Heart right ventricle (tissue), 16 donors: ENCODE measurements at regions not wholly inside any gene's neighbourhood (a gene's known extent, or its start where the extent isn't known, plus 50 kb on each side); places are given as distances from the start of the nearest gene placed in this dataset.
"Not testable (repeated sequence)": the region's sequence is repeated elsewhere in the genome, so short reads cannot be mapped to it uniquely, and the experiment has no call there.

ENCODE experiments used
- ATAC-seq, 8 donors: fragments of 200-7000 bp; cut with Tn5 transposase; one replicate each; pipeline ENCODE4 v1.9.1; 2020; ENCODE audit warnings: mild to moderate bottlenecking in 8 of 8, moderate library complexity in 8 of 8, moderate number of reproducible peaks in 1 of 8
- DNase-seq, 2 donors: peaks; one replicate each; pipeline ENCODE4 v3.0.0-alpha.2; 2020
- H3K27ac ChIP-seq, 10 donors: fragments of 200-600 bp; sonication (generic) in 2 of 10; one replicate each; pipeline versions ENCODE4 v1.5.0 to v1.8.0; 2020 to 2022; ENCODE audit warnings: mild to moderate bottlenecking in 3 of 10
- H3K27me3 ChIP-seq, 7 donors: fragments of 200-600 bp; one replicate each; pipeline ENCODE4 v1.8.0; 2021 to 2022; ENCODE audit warnings: mild to moderate bottlenecking in 2 of 7
- H3K36me3 ChIP-seq, 9 donors: fragments of 200-600 bp; sonication (generic) in 1 of 9; one replicate each; pipeline versions ENCODE4 v1.5.0 to v1.8.0; 2020 to 2022; ENCODE audit warnings: mild to moderate bottlenecking in 2 of 9
- H3K4me1 ChIP-seq, 9 donors: fragments of 200-600 bp; sonication (generic) in 1 of 9; one replicate each; pipeline versions ENCODE4 v1.5.0 to v1.8.0; 2020 to 2022; ENCODE audit warnings: mild to moderate bottlenecking in 4 of 9
- H3K4me3 ChIP-seq, 10 donors: fragments of 200-600 bp; sonication (generic) in 2 of 10; one replicate each; pipeline versions ENCODE4 v1.5.0 to v1.8.0; 2020 to 2022; ENCODE audit warnings: mild to moderate bottlenecking in 7 of 10, moderate library complexity in 2 of 10
- H3K9me3 ChIP-seq, 11 donors: fragments of 200-600 bp in 10 of 11; sonication (generic) in 2 of 11; one replicate each; pipeline versions ENCODE4 v1.5.0 to v1.8.0; 2013 to 2022; ENCODE audit warnings: mild to moderate bottlenecking in 2 of 11, control low read depth in 1 of 11, moderate library complexity in 1 of 11
- WGBS, 2 donors: extraction: QIAGEN DNeasy Blood & Tissue Kit; methylation state at CpG; one replicate each; pipeline ENCODE4 v1.1.7; 2013; ENCODE audit warnings: inconsistent platforms in 1 of 2; 5-methylcytosine and 5-hydroxymethylcytosine counted together
- intact Hi-C, 10 donors: fragments of 100-400 bp; cut with DNase I; formaldehyde crosslinking; loops; one replicate each; pipeline versions ENCODE4 v1.11.1 to v1.14.2; 2022
- TF ChIP-seq, protein P1 (sequence below), 9 donors: fragments of 200-600 bp; sonication (generic) in 2 of 9; IDR thresholded peaks; one replicate each; pipeline versions ENCODE4 v1.5.0 to v1.8.0; 2021 to 2022; ENCODE audit warnings: antibody characterized with exemption in 9 of 9, mild to moderate bottlenecking in 5 of 9, moderate library complexity in 1 of 9
- donor health status: Arrhythmogenic right ventricular cardiomyopathy.
- donor health status: ischemic (EF 13 %, LVEDD 7.1; RV severe dilation, severe dysfunction).
- donor health status: healthy with polysubstance abuse.
- donor health status: DM: no; HTN: yes; CAD: no.
- donor health status: DM: no; HTN: no; CAD: no.
- donor health status: ischemic (EF 25% LVEDD 6.9; RV normal size, moderate dysfunction).
- donor health status: ischemic (EF 25% LVEDD 5.7; RV mildly dilated, moderate dysfunction).
- donor health status: healthy.
- donor health status: DM: yes; HTN: yes; CAD: no.
- donor health status: Ischemic cardiomyopathy.
- donor health status: ischemic (EF 35%, LVEDD 5.7; RV mildly dilated, moderate dysfunction).
- donor health status: nonischemic (EF 11% LVEDD 7.7; RV severe dilation, severe dysfunction).
- donor health status: DM: yes; HTN: yes; CAD: no.
- donor health status: PGD.
- donor health status: ischemic (EF 29% LVEDD 5.4; RV normal size, mild dysfunction).
- donor health status: nonischemic (EF 23%, LVEDD 6.1; RV moderate dilation, normal function).

DNA sequence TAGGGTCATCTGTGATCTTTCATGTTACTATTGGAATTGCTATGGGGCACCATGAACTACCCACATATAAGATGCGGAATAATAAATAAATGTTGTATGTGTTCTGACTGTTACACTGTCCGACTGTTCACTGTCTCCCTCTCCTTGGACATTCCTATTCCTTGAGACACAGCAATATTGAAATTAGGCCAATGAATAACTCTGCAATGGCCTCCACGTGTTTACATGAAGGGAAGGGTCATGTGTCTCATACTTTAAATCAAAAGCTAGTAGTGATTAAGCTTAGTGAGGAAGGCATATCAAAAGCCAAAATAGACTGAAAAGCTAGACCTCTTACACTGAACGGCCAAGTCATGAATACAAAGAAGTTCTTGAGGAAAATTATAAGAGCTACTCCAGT is 751.3 kb downstream of the SOCS6 start:
- TF ChIP-seq, protein P1, sequence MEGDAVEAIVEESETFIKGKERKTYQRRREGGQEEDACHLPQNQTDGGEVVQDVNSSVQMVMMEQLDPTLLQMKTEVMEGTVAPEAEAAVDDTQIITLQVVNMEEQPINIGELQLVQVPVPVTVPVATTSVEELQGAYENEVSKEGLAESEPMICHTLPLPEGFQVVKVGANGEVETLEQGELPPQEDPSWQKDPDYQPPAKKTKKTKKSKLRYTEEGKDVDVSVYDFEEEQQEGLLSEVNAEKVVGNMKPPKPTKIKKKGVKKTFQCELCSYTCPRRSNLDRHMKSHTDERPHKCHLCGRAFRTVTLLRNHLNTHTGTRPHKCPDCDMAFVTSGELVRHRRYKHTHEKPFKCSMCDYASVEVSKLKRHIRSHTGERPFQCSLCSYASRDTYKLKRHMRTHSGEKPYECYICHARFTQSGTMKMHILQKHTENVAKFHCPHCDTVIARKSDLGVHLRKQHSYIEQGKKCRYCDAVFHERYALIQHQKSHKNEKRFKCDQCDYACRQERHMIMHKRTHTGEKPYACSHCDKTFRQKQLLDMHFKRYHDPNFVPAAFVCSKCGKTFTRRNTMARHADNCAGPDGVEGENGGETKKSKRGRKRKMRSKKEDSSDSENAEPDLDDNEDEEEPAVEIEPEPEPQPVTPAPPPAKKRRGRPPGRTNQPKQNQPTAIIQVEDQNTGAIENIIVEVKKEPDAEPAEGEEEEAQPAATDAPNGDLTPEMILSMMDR (IDR thresholded peaks at IDR 0.05): no peak
- intact Hi-C loops: no loop called here
- Histone ChIP-seq H3K27me3 (no peaks in the 10 kb centered on the region), H3K9me3 (no peaks in the 10 kb centered on the region), H3K27ac (no peak overlapping the region), H3K4me3 (no peak overlapping the region), H3K4me1 (no peaks in the 10 kb centered on the region), H3K36me3 (no peaks in the 10 kb centered on the region)
- ATAC-seq: no peak
- DNase-seq: no peak
- WGBS, 2 donors: 78 to 87% methylated on average over 4 of the region's 4 CpGs

DNA sequence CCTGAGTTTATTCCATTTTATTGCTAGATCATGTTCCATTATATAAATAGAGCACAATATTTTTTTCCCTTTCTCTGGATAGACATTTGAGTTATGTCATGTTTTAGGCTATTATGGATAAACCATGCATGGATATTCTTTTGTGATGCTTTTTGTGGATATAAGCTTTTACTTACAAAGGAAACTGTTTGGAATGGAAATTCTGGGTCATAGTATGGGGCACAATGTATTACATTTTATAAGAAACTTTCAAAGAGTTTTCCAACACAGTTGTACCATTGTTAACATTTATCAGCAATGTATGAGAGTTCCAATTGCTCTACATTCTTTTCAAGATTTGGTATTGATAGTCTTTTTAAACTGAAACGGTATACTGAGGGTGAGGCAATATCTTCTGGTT is 749.4 kb downstream of the SOCS6 start:
- Histone ChIP-seq H3K4me3 (no peak overlapping the region), H3K27me3 (no peaks in the 10 kb centered on the region), H3K36me3 (no peaks in the 10 kb centered on the region), H3K4me1 (no peaks in the 10 kb centered on the region), H3K27ac (no peak overlapping the region), H3K9me3 (no peaks in the 10 kb centered on the region)
- ATAC-seq (no peak), DNase-seq (no peak)
- TF ChIP-seq, protein P1 (IDR thresholded peaks at IDR 0.05): no peak
- WGBS, 2 donors: 20 to 50% methylated on average over 1 of the region's 1 CpG
- intact Hi-C loops: no loop called here

DNA sequence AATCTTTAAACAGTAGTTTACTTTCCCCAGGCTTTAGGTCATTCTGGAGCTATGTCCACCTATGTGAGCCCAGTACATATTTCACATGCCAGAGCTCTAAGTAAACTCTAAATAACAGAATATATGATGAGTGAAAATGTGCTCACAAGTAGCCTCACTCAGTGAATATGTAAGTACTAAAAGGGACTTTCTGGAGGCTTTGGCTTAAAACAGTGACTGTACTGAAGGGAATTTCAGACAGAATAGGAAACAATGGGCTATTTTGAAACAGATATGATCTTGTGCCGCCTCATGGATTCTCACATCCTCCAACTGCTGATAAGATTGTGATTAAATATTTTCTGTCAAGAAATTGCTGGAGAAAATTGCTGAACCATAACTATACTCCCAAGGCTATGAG is 747.9 kb downstream of the SOCS6 start:
- ATAC-seq: no peak
- WGBS, 2 donors: 22 to 24% methylated on average over 1 of the region's 1 CpG
- Histone ChIP-seq H3K4me3 (no peak overlapping the region), H3K36me3 (no peaks in the 10 kb centered on the region), H3K4me1 (no peaks in the 10 kb centered on the region), H3K27me3 (no peaks in the 10 kb centered on the region), H3K27ac (no peak overlapping the region), H3K9me3 (no peaks in the 10 kb centered on the region)
- no peak for DNase-seq
- TF ChIP-seq, protein P1 (IDR thresholded peaks at IDR 0.05): no peak
- intact Hi-C loops: no loop called here

DNA sequence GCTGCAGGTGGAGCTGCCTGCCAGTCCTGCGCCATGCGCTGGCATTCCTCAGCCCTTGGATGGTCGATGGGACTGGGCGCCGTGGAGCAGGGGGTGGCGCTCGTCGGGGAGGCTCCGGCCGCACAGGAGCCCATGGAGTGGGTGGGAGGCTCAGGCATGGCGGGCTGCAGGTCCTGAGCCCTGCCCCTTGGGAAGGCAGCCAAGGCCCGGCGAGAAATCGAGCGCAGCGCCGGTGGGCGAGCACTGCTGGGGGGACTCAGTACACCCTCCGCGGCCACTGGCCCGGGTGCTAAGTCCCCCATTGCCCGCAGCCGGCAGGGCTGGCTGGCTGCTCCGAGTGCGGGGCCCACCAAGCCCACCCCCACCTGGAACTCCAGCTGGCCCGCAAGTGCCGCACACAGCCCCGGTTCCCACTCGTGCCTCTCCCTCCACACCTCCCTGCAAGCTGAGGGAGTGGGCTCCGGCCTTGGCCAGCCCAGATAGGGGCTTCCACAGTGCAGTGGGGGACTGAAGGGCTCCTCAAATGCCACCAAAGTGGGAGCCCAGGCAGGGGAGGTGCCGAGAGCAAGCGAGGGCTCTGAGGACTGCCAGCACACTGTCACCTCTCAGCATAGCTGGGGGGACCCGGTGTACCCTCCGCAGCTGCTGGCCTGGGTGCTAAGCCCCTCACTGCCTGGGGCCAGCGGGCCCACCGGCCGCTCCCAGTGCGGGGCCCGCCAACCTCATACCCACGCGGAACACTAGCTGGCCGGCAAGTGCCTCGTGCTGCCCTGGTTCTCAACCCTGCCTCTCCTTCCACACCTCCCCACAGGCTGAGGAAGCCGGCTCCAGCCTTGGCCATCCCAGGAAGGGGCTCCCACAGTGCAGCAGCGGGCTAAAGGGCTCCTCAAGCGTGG is 742.7 kb downstream of the SOCS6 start:
- H3K36me3 ChIP-seq, H3K4me3 ChIP-seq, intact Hi-C loops, H3K27me3 ChIP-seq, H3K4me1 ChIP-seq, ATAC-seq, DNase-seq, H3K27ac ChIP-seq: not testable (repeated sequence)
- WGBS, 2 donors: 93 to 98% methylated on average over 30 to 46 of the region's 46 CpGs
- H3K9me3 ChIP-seq: peaks cover 0 to 11% (median 0%) of the 10 kb centered on the region in 11 donors

- 93% methylated on average over 6 to 8 of the region's 8 CpGs for WGBS, 2 donors
- ATAC-seq: not testable (repeated sequence)
These were observed 741.2 kb downstream of the SOCS6 start for GRCh38 chr18:71030085-71030484.

More at GRCh38 chr18:71030085-71030484, 741.2 kb downstream of the SOCS6 start:
- DNase-seq, H3K27me3 ChIP-seq, intact Hi-C loops, H3K4me1 ChIP-seq, H3K27ac ChIP-seq, H3K36me3 ChIP-seq, H3K4me3 ChIP-seq: not testable (repeated sequence)
- peaks cover 0 to 11% (median 0%) of the 10 kb centered on the region in 11 donors for H3K9me3 ChIP-seq
